ENCODE measurements at regions not wholly inside any gene's neighbourhood (a gene's known extent, or its start where the extent isn't known, plus 50 kb on each side); places are given as distances from the start of the nearest gene placed in this dataset.

GRCh38 chr5:128877476-128877875, 87.8 kb upstream of the SLC27A6 start:
- Histone ChIP-seq H2BK15ac (ENCODE audit: low read depth, low read length) (no peak overlapping the region), H4K8ac (ENCODE audit: low read depth in 2 of 2, low read length in 2 of 2) (no peak overlapping the region), H3K23ac (ENCODE audit: low read depth, low read length) (no peak overlapping the region), H2AK9ac (replicated peaks; ENCODE audit: low read depth, low read length, poor library complexity) (no peak overlapping the region), H2BK5ac (ENCODE audit: low read depth, low read length, poor library complexity, severe bottlenecking) (no peak overlapping the region), H3K18ac (ENCODE audit: low read depth, low read length) (no peak overlapping the region), H3K27me3 (ENCODE audit: control insufficient read depth, insufficient read depth, low read length) (no peaks in the 10 kb centered on the region), H3K27ac (ENCODE audit: insufficient read depth, low read length) (no peak overlapping the region), H3K4me3 (ENCODE audit: insufficient read depth, low read depth, low read length) (no peak overlapping the region), H3K36me3 (ENCODE audit: control insufficient read depth, insufficient read depth, low read length) (no peaks in the 10 kb centered on the region), H4K5ac (ENCODE audit: low read depth, low read length) (no peak overlapping the region), H3K56ac (ENCODE audit: extremely low read depth, insufficient read depth, low read length) (no peak overlapping the region), H4K91ac (ENCODE audit: insufficient read depth, low read depth, low read length) (no peak overlapping the region), H3K9me1 (ENCODE audit: insufficient read depth, low read length) (no peaks in the 10 kb centered on the region), H2BK20ac (ENCODE audit: low read depth, low read length) (no peak overlapping the region), H3K9me3 (ENCODE audit: control insufficient read depth, insufficient read depth, low read length) (no peaks in the 10 kb centered on the region), H3K4ac (ENCODE audit: low read depth, low read length) (no peak overlapping the region), H2BK120ac (ENCODE audit: low read depth, low read length) (no peak overlapping the region), H2AFZ (replicated peaks; ENCODE audit: low read length, poor library complexity) (no peak overlapping the region), H4K20me1 (ENCODE audit: insufficient read depth, low read length) (no peaks in the 10 kb centered on the region), H3K14ac (replicated peaks; ENCODE audit: low read depth, low read length) (no peak overlapping the region), H3K9ac (ENCODE audit: low read depth, low read length) (no peak overlapping the region), H3K4me1 (ENCODE audit: control insufficient read depth, insufficient read depth, low read length) (no peaks in the 10 kb centered on the region), H3K79me1 (ENCODE audit: low read depth in 1 of 2, low read length in 2 of 2) (no peaks in the 10 kb centered on the region), H3K4me2 (ENCODE audit: low read depth, low read length) (no peak overlapping the region), H2AK5ac (ENCODE audit: low read depth, low read length) (no peak overlapping the region)
- no CpG with 5 or more reads among the region's 4 CpGs for WGBS, 2 experiments (ENCODE audit: extremely low coverage in 2 of 2, insufficient read length in 1 of 2)
- dilution Hi-C loops (cut with HindIII; ENCODE audit: low sequenced_read_pairs, unreplicated experiment) (no loop called here), in situ Hi-C loops (cut with MboI; ENCODE audit: low sequenced_read_pairs) (no loop called here), intact Hi-C loops (cut with micrococcal nuclease) (no loop called here)
- no peak for TF ChIP-seq RFX5 (IDR thresholded peaks at IDR 0.05; ENCODE audit: low read depth, low read length)
- DNase-seq (no peak), ATAC-seq (ENCODE audit: low read depth) (no peak)
- ChIA-PET POLR2A (ENCODE audit: unreplicated experiment) (no interaction called here), CTCF (interaction anchor here (1.2 kb wide), 1 partner anchor 19 kb away, joined by 3 read pairs; no protein-coding TSS in a partner anchor)
- BruUV-seq (replicated peaks) = no TSS peak
